ENCODE measurements at regions not wholly inside any gene's neighbourhood (a gene's known extent, or its start where the extent isn't known, plus 50 kb on each side); places are given as distances from the start of the nearest gene placed in this dataset.

- Histone ChIP-seq H3K27ac (no peak overlapping the region), H3K4me3 (no peak overlapping the region), H3K9me3 (replicated peaks in 1 of 3) (no peaks in the 10 kb centered on the region), H3K4me1 (replicated peaks in 1 of 2) (no peaks in the 10 kb centered on the region), H3K36me3 (replicated peaks in 1 of 2) (no peaks in the 10 kb centered on the region), H3K27me3 (no peaks in the 10 kb centered on the region)
- 59 to 75% (median 71%) methylated on average over 4 of the region's 4 CpGs for whole genome bisulfite sequencing, 4 donors
- no peak for DNase-seq
- intact Hi-C loops (cut with DNase I) = no loop called here
- TF ChIP-seq, protein P1, sequence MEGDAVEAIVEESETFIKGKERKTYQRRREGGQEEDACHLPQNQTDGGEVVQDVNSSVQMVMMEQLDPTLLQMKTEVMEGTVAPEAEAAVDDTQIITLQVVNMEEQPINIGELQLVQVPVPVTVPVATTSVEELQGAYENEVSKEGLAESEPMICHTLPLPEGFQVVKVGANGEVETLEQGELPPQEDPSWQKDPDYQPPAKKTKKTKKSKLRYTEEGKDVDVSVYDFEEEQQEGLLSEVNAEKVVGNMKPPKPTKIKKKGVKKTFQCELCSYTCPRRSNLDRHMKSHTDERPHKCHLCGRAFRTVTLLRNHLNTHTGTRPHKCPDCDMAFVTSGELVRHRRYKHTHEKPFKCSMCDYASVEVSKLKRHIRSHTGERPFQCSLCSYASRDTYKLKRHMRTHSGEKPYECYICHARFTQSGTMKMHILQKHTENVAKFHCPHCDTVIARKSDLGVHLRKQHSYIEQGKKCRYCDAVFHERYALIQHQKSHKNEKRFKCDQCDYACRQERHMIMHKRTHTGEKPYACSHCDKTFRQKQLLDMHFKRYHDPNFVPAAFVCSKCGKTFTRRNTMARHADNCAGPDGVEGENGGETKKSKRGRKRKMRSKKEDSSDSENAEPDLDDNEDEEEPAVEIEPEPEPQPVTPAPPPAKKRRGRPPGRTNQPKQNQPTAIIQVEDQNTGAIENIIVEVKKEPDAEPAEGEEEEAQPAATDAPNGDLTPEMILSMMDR (IDR thresholded peaks at IDR 0.05) = no peak
- no peak for TF ChIP-seq POLR2A (IDR thresholded peaks at IDR 0.05)
Observed at GRCh38 chr7:12786494-12786893, 99.1 kb downstream of the ARL4A start.

GRCh38 chr7:12788171-12788570, 100.7 kb downstream of the ARL4A start:
- Histone ChIP-seq H3K36me3 (replicated peaks in 1 of 2) (no peaks in the 10 kb centered on the region), H3K4me1 (replicated peaks in 1 of 2) (no peaks in the 10 kb centered on the region), H3K27me3 (no peaks in the 10 kb centered on the region), H3K9me3 (replicated peaks in 1 of 3) (no peaks in the 10 kb centered on the region), H3K4me3 (no peak overlapping the region), H3K27ac (no peak overlapping the region)
- no peak for DNase-seq
- intact Hi-C loops (cut with DNase I) = no loop called here
- TF ChIP-seq POLR2A (IDR thresholded peaks at IDR 0.05) = no peak
- TF ChIP-seq, protein P1 (IDR thresholded peaks at IDR 0.05) = no peak
- WGBS, 4 donors = 77 to 92% (median 82%) methylated on average over 2 of the region's 2 CpGs

GRCh38 chr7:12788591-12788990, 101.2 kb downstream of the ARL4A start:
- H3K4me3 ChIP-seq = no peak overlapping the region
- no peaks in the 10 kb centered on the region for H3K27me3 ChIP-seq
- TF ChIP-seq POLR2A (IDR thresholded peaks at IDR 0.05) = no peak
- TF ChIP-seq, protein P1 (IDR thresholded peaks at IDR 0.05) = no peak
- WGBS, 4 donors = 59 to 74% (median 66%) methylated on average over 4 of the region's 4 CpGs
- H3K9me3 ChIP-seq (replicated peaks in 1 of 3) = no peaks in the 10 kb centered on the region
- intact Hi-C loops (cut with DNase I) = no loop called here
- DNase-seq = no peak
- H3K36me3 ChIP-seq (replicated peaks in 1 of 2) = no peaks in the 10 kb centered on the region
- no peaks in the 10 kb centered on the region for H3K4me1 ChIP-seq (replicated peaks in 1 of 2)
- no peak overlapping the region for H3K27ac ChIP-seq

DNA sequence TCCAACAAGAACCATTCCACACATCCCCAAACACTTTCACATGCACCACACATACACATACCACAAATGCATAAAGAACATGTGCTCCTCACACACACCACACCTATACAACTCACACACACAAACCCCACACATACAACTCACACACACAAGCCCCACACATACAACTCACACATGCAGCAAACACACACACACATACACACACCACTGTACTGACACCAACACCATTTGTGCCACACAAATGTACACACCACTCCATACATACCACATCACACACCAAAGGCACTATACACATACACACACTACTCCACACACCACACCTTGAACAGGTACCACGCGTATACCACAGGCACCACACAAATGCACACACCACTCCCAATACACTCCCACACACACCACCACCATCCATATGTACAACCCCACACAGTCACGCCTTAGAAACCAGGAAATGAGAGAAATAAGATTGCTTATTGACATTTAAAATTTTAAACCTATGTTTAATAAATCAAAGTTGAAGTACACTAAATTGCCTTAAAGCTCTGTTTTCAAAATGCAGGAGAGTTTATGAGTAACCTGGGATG, 107.4 kb downstream of the ARL4A start:
- no peaks in the 10 kb centered on the region for H3K36me3 ChIP-seq (replicated peaks in 1 of 2)
- no peaks in the 10 kb centered on the region for H3K4me1 ChIP-seq (replicated peaks in 1 of 2)
- no peaks in the 10 kb centered on the region for H3K9me3 ChIP-seq (replicated peaks in 1 of 3)
- H3K27me3 ChIP-seq = no peaks in the 10 kb centered on the region
- H3K27ac ChIP-seq = no peak overlapping the region
- WGBS, 4 donors = 71 to 98% (median 95%) methylated on average over 3 of the region's 3 CpGs
- H3K4me3 ChIP-seq = no peak overlapping the region
- DNase-seq = no peak
- TF ChIP-seq POLR2A (IDR thresholded peaks at IDR 0.05) = no peak
- TF ChIP-seq, protein P1 (IDR thresholded peaks at IDR 0.05) = no peak
- intact Hi-C loops (cut with DNase I) = no loop called here
